MM.1S (cell line): ENCODE measurements at regions not wholly inside any gene's neighbourhood (a gene's known extent, or its start where the extent isn't known, plus 50 kb on each side); places are given as distances from the start of the nearest gene placed in this dataset.

Experiments used
- EZH2 ChIP-seq: fragments of 300-600 bp; sonication (generic); optimal IDR thresholded peaks from 2 replicates; pipeline ENCODE3; 2017; ENCODE audit warnings: low read depth, mild to moderate bottlenecking, antibody characterized with exemption, low read length, mixed read lengths
- EZH2phosphoT487 ChIP-seq: fragments of 300-600 bp; sonication (generic); IDR thresholded peaks from 2 replicates; pipeline ENCODE4 v1.6.1; 2018; ENCODE audit warnings: antibody characterized with exemption, low read length
- TF ChIP-seq, protein P1 (sequence below): fragments of 300-600 bp; sonication (generic); IDR thresholded peaks from 2 replicates; pipeline ENCODE4 v1.5.1; 2016; ENCODE audit warnings: antibody characterized with exemption, low read length, mixed read lengths

DNA sequence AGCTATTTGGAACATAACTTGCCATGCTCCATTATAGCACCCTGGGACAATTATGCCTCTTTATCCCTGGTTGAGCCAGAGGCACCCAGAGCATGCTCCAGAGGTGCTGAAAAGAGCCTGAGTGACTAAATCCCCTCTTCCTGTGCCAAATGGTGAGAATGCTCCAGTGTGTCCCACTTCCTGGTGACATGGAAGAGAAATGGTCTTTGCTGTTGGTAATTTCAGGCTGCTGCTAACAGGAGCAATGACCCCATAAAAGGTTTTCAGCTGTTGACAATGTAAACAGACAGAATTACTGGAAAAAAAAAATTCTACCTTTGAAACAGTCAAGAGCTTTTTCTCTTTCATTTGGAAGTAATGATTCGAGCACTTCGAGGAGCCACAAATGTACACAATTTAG is 341.8 kb downstream of the FGF9 start:
- TF ChIP-seq, protein P1, sequence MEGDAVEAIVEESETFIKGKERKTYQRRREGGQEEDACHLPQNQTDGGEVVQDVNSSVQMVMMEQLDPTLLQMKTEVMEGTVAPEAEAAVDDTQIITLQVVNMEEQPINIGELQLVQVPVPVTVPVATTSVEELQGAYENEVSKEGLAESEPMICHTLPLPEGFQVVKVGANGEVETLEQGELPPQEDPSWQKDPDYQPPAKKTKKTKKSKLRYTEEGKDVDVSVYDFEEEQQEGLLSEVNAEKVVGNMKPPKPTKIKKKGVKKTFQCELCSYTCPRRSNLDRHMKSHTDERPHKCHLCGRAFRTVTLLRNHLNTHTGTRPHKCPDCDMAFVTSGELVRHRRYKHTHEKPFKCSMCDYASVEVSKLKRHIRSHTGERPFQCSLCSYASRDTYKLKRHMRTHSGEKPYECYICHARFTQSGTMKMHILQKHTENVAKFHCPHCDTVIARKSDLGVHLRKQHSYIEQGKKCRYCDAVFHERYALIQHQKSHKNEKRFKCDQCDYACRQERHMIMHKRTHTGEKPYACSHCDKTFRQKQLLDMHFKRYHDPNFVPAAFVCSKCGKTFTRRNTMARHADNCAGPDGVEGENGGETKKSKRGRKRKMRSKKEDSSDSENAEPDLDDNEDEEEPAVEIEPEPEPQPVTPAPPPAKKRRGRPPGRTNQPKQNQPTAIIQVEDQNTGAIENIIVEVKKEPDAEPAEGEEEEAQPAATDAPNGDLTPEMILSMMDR, result no peak
- TF ChIP-seq EZH2phosphoT487 (no peak), EZH2 (no peak)
